Keratinocyte (primary cell): ENCODE measurements at regions not wholly inside any gene's neighbourhood (a gene's known extent, or its start where the extent isn't known, plus 50 kb on each side); places are given as distances from the start of the nearest gene placed in this dataset.

Source experiments
- DNase-seq: peaks from one replicate; pipeline ENCODE4 v3.0.0-alpha.2; 2011; ENCODE audit warnings: low read depth, missing footprints, low spot score
- FAIRE-seq: peaks from 2 replicates; lab custom pipeline; 2011; peaks lifted over from hg19 to GRCh38; lab: Jason Lieb, UNC
- H2AFZ ChIP-seq: 2 replicates; pipeline ENCODE4 v1.6.0; 2012; ENCODE audit warnings: low read length, control low read depth, inconsistent platforms; ENCODE audit not compliant: control insufficient read depth
- H3K27ac ChIP-seq: 2 replicates; pipeline ENCODE4 v1.5.1; 2011; ENCODE audit warnings: low read length; ENCODE audit not compliant: control insufficient read depth, insufficient read depth
- H3K27me3 ChIP-seq: 3 replicates; pipeline ENCODE4 v1.6.0; 2011; ENCODE audit warnings: low read length; ENCODE audit not compliant: control insufficient read depth, insufficient read depth; ENCODE audit errors: extremely low read depth
- H3K36me3 ChIP-seq, 2 experiments: 2 replicates in 1 of 2; 3 replicates in 1 of 2; pipeline ENCODE4 v1.5.1; 2011; ENCODE audit warnings: low read length in 2 of 2, mild to moderate bottlenecking in 1 of 2; ENCODE audit not compliant: control insufficient read depth in 2 of 2, insufficient read depth in 2 of 2; ENCODE audit errors: extremely low read depth in 1 of 2
- H3K4me1 ChIP-seq: 3 replicates; pipeline ENCODE4 v1.5.1; 2011; ENCODE audit warnings: low read length; ENCODE audit not compliant: control insufficient read depth, insufficient read depth; ENCODE audit errors: extremely low read depth
- H3K4me2 ChIP-seq: 3 replicates; pipeline ENCODE4 v1.6.0; 2011; ENCODE audit warnings: low read depth, low read length; ENCODE audit not compliant: control insufficient read depth, insufficient read depth; ENCODE audit errors: extremely low read depth
- H3K4me3 ChIP-seq, 3 experiments: fragments of 200-600 bp in 1 of 3; sonication (generic) in 1 of 3; 2 replicates in 2 of 3; 3 replicates in 1 of 3; pipeline ENCODE4 v1.5.1; 2011 to 2016; ENCODE audit warnings: low read length in 3 of 3, mild to moderate bottlenecking in 3 of 3, control low read depth in 2 of 3, inconsistent platforms in 1 of 3, low read depth in 1 of 3, mixed read lengths in 1 of 3, mixed run types in 1 of 3, moderate library complexity in 1 of 3; ENCODE audit not compliant: control insufficient read depth in 2 of 3, insufficient read depth in 2 of 3; ENCODE audit errors: extremely low read depth in 1 of 3
- H3K79me2 ChIP-seq: 2 replicates; pipeline ENCODE4 v1.6.0; 2012; ENCODE audit warnings: low read length; ENCODE audit not compliant: control insufficient read depth, insufficient read depth
- H3K9ac ChIP-seq: 3 replicates; pipeline ENCODE4 v1.6.0; 2011; ENCODE audit warnings: low read length; ENCODE audit not compliant: control insufficient read depth, insufficient read depth; ENCODE audit errors: extremely low read depth
- H3K9me1 ChIP-seq: 3 replicates; pipeline ENCODE4 v1.6.0; 2011; ENCODE audit warnings: low read length; ENCODE audit not compliant: control insufficient read depth, insufficient read depth; ENCODE audit errors: extremely low read depth
- H3K9me3 ChIP-seq: 2 replicates; pipeline ENCODE4 v1.5.1; 2012; ENCODE audit warnings: low read depth, low read length; ENCODE audit not compliant: control insufficient read depth
- H4K20me1 ChIP-seq: 3 replicates; pipeline ENCODE4 v1.6.0; 2011; ENCODE audit warnings: low read length; ENCODE audit not compliant: control insufficient read depth, insufficient read depth; ENCODE audit errors: extremely low read depth
- CTCF ChIP-seq, 3 experiments: IDR thresholded peaks in 1 of 3; conservative IDR thresholded peaks in 1 of 3; optimal IDR thresholded peaks in 1 of 3; 2 replicates in 2 of 3; 3 replicates in 1 of 3; pipeline versions ENCODE3 to v1.5.1; 2011; ENCODE audit warnings: low read length in 3 of 3, mild to moderate bottlenecking in 3 of 3, moderate library complexity in 2 of 3, control low read depth in 1 of 3, inconsistent platforms in 1 of 3; ENCODE audit not compliant: insufficient read depth in 2 of 3; ENCODE audit errors: extremely low read depth in 1 of 3
- EZH2 ChIP-seq: IDR thresholded peaks from one replicate; pipeline ENCODE4 v1.6.1; 2012; ENCODE audit warnings: inconsistent platforms, mild to moderate bottlenecking, low read length, moderate library complexity
- dilution Hi-C: fragments of 300-500 bp; cut with MboI; formaldehyde crosslinking; loops from one replicate; pipeline ENCODE4 v1.7.0; 2020; ENCODE audit warnings: low sequenced_read_pairs; ENCODE audit not compliant: extremely low pct_ligation_motif_present

- Histone ChIP-seq H3K27ac (no peak overlapping the region), H3K27me3 (no peaks in the 10 kb centered on the region), H3K79me2 (no peaks in the 10 kb centered on the region), H3K4me3 (no peak overlapping the region), H3K4me1 (no peaks in the 10 kb centered on the region), H3K9ac (no peak overlapping the region), H3K9me3 (no peaks in the 10 kb centered on the region), H3K36me3 (no peaks in the 10 kb centered on the region), H4K20me1 (no peaks in the 10 kb centered on the region), H3K9me1 (no peaks in the 10 kb centered on the region), H3K4me2 (no peak overlapping the region), H2AFZ (no peak overlapping the region)
- FAIRE-seq (no peak), DNase-seq (no peak)
- dilution Hi-C loops = no loop called here
- no peak for TF ChIP-seq EZH2
- TF ChIP-seq CTCF (optimal IDR thresholded peaks at IDR 0.05 in 1 of 3, IDR thresholded peaks at IDR 0.05 in 1 of 3, conservative IDR thresholded peaks at IDR 0.05 in 1 of 3; ENCODE audit: extremely low read depth in 1 of 3, insufficient read depth in 2 of 3, low read length in 3 of 3) = no peak
Observed at GRCh38 chr3:22765679-22766078, 437.4 kb upstream of the UBE2E2 start.

DNA sequence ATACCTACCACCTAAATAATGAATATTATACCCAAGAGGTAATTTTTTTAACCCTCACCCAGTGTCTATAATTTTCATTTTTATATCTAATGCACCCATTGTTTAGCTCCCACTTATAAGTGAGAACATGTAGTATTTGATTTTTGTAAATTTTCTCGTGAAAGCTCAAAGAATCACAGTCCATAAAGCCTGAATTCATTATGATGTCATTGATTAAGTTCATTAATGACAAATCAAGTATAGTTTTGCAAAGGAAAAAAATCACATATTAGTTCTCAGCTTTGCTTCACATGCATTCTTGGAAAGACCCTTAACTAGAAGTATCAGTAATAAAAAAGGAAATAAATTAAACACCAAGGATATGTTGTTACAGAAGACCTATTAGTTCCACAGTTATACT, 425.3 kb upstream of the UBE2E2 start:
- Histone ChIP-seq H4K20me1 (no peaks in the 10 kb centered on the region), H3K27me3 (no peaks in the 10 kb centered on the region), H3K27ac (no peak overlapping the region), H3K36me3 (no peaks in the 10 kb centered on the region), H3K9me1 (no peaks in the 10 kb centered on the region), H3K4me2 (no peak overlapping the region), H3K9me3 (no peaks in the 10 kb centered on the region), H3K9ac (no peak overlapping the region), H3K4me3 (no peak overlapping the region), H3K79me2 (no peaks in the 10 kb centered on the region), H2AFZ (no peak overlapping the region), H3K4me1 (no peaks in the 10 kb centered on the region)
- TF ChIP-seq CTCF (optimal IDR thresholded peaks at IDR 0.05 in 1 of 3, IDR thresholded peaks at IDR 0.05 in 1 of 3, conservative IDR thresholded peaks at IDR 0.05 in 1 of 3; ENCODE audit: extremely low read depth in 1 of 3, insufficient read depth in 2 of 3, low read length in 3 of 3) = no peak
- TF ChIP-seq EZH2 = no peak
- FAIRE-seq (no peak), DNase-seq (no peak)
- dilution Hi-C loops = no loop called here
